ENCODE measurements at regions not wholly inside any gene's neighbourhood (a gene's known extent, or its start where the extent isn't known, plus 50 kb on each side); places are given as distances from the start of the nearest gene placed in this dataset.
"Not testable (repeated sequence)": the region's sequence is repeated elsewhere in the genome, so short reads cannot be mapped to it uniquely, and the experiment has no call there.

DNA sequence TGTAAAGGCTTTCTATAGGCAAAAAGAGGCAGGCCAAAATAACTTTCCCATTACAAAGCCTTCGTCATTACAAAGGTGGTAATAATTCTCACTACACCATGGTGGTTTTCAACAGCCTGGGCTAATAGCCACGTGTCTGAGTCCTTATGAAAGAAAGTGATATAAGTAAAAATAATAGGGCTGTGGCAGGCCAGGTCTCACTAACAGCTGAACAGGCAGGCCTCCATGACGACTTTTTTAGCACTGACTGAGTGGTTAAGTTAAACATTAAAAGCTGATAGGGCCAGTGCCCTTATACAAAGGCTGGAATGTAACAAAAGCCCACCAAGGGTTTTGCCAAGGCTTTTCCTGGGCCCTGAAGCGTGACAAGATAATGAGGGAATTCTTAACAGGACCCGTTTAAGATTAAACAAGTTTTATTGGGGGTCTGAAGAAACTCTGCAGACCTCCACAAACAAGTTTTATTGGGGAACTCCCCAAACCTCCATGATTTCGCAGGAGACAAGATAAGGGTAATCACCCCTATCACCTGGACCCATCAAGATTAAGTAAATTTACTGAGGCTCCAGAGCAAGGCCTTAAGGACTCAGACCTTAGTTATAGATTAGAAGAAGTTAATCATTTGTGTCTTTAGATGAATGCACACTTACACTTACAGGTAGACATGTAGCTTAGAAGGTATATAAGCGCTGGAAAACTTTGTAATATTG is 412.9 kb downstream of the CHSY3 start:
- POLR2A ChIA-PET: no interaction called here
- Mint-ChIP-seq H3K9me3 (no peaks in the 10 kb centered on the region), H3K4me1 (ENCODE audit: low read depth) (no peaks in the 10 kb centered on the region), H3K4me3 (no peak overlapping the region), H3K36me3 (ENCODE audit: low read depth) (no peaks in the 10 kb centered on the region), H3K27me3 (no peaks in the 10 kb centered on the region), H3K27ac (no peak overlapping the region)
- DNase-seq (no peak), ATAC-seq (no peak)
- CTCF ChIA-PET: no interaction called here
- intact Hi-C loops (cut with micrococcal nuclease): no loop called here
- TF ChIP-seq, protein P1, sequence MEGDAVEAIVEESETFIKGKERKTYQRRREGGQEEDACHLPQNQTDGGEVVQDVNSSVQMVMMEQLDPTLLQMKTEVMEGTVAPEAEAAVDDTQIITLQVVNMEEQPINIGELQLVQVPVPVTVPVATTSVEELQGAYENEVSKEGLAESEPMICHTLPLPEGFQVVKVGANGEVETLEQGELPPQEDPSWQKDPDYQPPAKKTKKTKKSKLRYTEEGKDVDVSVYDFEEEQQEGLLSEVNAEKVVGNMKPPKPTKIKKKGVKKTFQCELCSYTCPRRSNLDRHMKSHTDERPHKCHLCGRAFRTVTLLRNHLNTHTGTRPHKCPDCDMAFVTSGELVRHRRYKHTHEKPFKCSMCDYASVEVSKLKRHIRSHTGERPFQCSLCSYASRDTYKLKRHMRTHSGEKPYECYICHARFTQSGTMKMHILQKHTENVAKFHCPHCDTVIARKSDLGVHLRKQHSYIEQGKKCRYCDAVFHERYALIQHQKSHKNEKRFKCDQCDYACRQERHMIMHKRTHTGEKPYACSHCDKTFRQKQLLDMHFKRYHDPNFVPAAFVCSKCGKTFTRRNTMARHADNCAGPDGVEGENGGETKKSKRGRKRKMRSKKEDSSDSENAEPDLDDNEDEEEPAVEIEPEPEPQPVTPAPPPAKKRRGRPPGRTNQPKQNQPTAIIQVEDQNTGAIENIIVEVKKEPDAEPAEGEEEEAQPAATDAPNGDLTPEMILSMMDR (IDR thresholded peaks at IDR 0.05): no peak

GRCh38 chr5:130295235-130295634 is 391.0 kb downstream of the CHSY3 start:
- Mint-ChIP-seq H3K9me3 (no peaks in the 10 kb centered on the region), H3K27me3 (no peaks in the 10 kb centered on the region), H3K4me3 (no peak overlapping the region), H3K4me1 (ENCODE audit: low read depth) (no peaks in the 10 kb centered on the region), H3K27ac (no peak overlapping the region), H3K36me3 (ENCODE audit: low read depth) (no peaks in the 10 kb centered on the region)
- ChIA-PET POLR2A (no interaction called here), CTCF (no interaction called here)
- TF ChIP-seq, protein P1 (IDR thresholded peaks at IDR 0.05): no peak
- DNase-seq: no peak
- ATAC-seq: no peak
- intact Hi-C loops (cut with micrococcal nuclease): no loop called here

- ATAC-seq; H3K9me3 Mint-ChIP-seq; H3K27ac Mint-ChIP-seq; H3K4me3 Mint-ChIP-seq; DNase-seq; POLR2A ChIA-PET; H3K36me3 Mint-ChIP-seq (ENCODE audit: low read depth); H3K4me1 Mint-ChIP-seq (ENCODE audit: low read depth); intact Hi-C loops (cut with micrococcal nuclease); H3K27me3 Mint-ChIP-seq; CTCF ChIA-PET: not testable (repeated sequence)
These were observed 390.5 kb downstream of the CHSY3 start for GRCh38 chr5:130294798-130295197.

DNA sequence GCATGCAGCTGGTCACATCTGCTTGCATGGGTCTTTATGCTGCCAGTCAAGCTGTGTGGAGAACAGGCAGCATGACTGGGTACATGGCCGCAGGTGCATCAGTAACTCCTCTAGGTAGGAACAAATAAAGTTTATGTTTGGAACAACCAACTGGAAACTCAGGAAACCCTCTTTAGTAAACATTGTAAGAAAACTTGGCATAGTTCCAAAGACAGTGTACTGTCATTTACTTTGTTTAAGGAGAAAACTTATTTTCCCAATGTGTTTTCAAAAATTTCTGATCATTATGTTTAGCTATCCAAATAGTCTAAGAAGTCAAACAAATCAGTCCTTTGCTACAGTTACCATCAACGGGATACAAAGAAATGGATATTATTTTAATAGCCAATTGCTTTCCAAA is 386.0 kb downstream of the CHSY3 start:
- POLR2A ChIA-PET: no interaction called here
- intact Hi-C loops (cut with micrococcal nuclease): no loop called here
- Mint-ChIP-seq H3K27ac (no peak overlapping the region), H3K27me3 (peaks cover 2% of the 10 kb centered on the region), H3K9me3 (no peaks in the 10 kb centered on the region), H3K36me3 (ENCODE audit: low read depth) (no peaks in the 10 kb centered on the region), H3K4me1 (ENCODE audit: low read depth) (no peaks in the 10 kb centered on the region), H3K4me3 (no peak overlapping the region)
- ATAC-seq (no peak), DNase-seq (no peak)
- TF ChIP-seq, protein P1 (IDR thresholded peaks at IDR 0.05): no peak
- CTCF ChIA-PET: interaction anchor here (0.7 kb wide), 1 partner anchor 86 kb away, joined by 3 read pairs; no protein-coding TSS in a partner anchor

- ChIA-PET CTCF (no interaction called here), POLR2A (no interaction called here)
- no peak for ATAC-seq
- intact Hi-C loops (cut with micrococcal nuclease): no loop called here
- H3K27me3 Mint-ChIP-seq: peaks cover 2% of the 10 kb centered on the region
- H3K4me3 Mint-ChIP-seq: no peak overlapping the region
- no peaks in the 10 kb centered on the region for H3K9me3 Mint-ChIP-seq
- no peaks in the 10 kb centered on the region for H3K36me3 Mint-ChIP-seq (ENCODE audit: low read depth)
- H3K4me1 Mint-ChIP-seq (ENCODE audit: low read depth): no peaks in the 10 kb centered on the region
- no peak for DNase-seq
- TF ChIP-seq, protein P1 (IDR thresholded peaks at IDR 0.05): no peak
- no peak overlapping the region for H3K27ac Mint-ChIP-seq
These were observed 385.1 kb downstream of the CHSY3 start for GRCh38 chr5:130289132-130290088.

All from activated CD8-positive, alpha-beta T cell treated with anti-CD3 and anti-CD28 coated beads for 36 hours (primary cell).